H1 (cell line): ENCODE measurements at regions not wholly inside any gene's neighbourhood (a gene's known extent, or its start where the extent isn't known, plus 50 kb on each side); places are given as distances from the start of the nearest gene placed in this dataset.

Source experiments
- SAP30 ChIP-seq: fragments of 300-600 bp; sonication (generic); IDR thresholded peaks from 2 replicates; pipeline ENCODE4 v1.7.1; 2012; ENCODE audit warnings: low read length, moderate library complexity, mild to moderate bottlenecking, inconsistent platforms; ENCODE audit not compliant: insufficient read depth, insufficient replicate concordance

- no peak for TF ChIP-seq SAP30
Measured at GRCh38 chr6:43858161-43859153, 88.4 kb downstream of the VEGFA start (continued).
